ENCODE measurements at regions not wholly inside any gene's neighbourhood (a gene's known extent, or its start where the extent isn't known, plus 50 kb on each side); places are given as distances from the start of the nearest gene placed in this dataset.

- no peak for TF ChIP-seq CTCF (IDR thresholded peaks at IDR 0.05)
- TF ChIP-seq POLR2A (IDR thresholded peaks at IDR 0.05) = no peak
These were observed 418.5 kb upstream of the HS3ST1 start for GRCh38 chr4:11847167-11847566.
